ENCODE measurements at regions not wholly inside any gene's neighbourhood (a gene's known extent, or its start where the extent isn't known, plus 50 kb on each side); places are given as distances from the start of the nearest gene placed in this dataset.

DNA sequence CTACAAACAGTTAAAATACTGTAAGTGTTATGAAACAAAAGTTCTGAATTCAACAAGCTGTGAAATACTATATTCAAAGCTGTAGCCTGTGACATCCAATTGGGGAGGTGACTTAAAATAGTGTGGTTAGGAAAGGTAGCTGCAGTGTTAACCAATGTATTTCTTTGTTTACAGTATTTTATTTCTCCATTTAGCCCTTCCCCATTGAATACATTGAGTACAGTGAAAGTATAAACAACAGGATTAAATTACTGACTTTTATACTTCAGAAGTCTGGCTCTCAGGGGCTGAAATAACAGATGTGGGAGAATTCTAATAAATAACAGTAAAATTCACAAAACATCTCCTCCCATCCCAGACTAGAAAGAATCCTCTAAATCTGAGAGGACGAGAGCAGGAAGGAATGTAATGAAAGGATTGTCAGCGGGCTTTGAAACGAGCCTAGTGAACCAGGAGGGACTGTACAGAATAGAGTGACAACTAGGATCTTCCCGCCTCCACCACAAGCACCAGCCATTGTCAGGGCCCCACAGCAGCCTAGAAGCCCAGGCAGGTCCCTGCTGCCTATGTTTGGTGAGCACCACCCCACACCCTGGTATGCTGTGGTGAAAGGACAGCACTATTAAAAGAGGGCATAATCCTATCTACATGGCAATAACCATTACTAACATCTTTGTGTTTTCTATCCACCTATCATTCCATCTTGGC lies 73.7 kb downstream of the SPCS3 start:
- TF ChIP-seq, protein P1, sequence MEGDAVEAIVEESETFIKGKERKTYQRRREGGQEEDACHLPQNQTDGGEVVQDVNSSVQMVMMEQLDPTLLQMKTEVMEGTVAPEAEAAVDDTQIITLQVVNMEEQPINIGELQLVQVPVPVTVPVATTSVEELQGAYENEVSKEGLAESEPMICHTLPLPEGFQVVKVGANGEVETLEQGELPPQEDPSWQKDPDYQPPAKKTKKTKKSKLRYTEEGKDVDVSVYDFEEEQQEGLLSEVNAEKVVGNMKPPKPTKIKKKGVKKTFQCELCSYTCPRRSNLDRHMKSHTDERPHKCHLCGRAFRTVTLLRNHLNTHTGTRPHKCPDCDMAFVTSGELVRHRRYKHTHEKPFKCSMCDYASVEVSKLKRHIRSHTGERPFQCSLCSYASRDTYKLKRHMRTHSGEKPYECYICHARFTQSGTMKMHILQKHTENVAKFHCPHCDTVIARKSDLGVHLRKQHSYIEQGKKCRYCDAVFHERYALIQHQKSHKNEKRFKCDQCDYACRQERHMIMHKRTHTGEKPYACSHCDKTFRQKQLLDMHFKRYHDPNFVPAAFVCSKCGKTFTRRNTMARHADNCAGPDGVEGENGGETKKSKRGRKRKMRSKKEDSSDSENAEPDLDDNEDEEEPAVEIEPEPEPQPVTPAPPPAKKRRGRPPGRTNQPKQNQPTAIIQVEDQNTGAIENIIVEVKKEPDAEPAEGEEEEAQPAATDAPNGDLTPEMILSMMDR (IDR thresholded peaks at IDR 0.05), result no peak
- TF ChIP-seq POLR2A (IDR thresholded peaks at IDR 0.05), result no peak

All from thyroid gland (tissue), 4 donors.